ELF-1 (cell line): ENCODE measurements at regions not wholly inside any gene's neighbourhood (a gene's known extent, or its start where the extent isn't known, plus 50 kb on each side); places are given as distances from the start of the nearest gene placed in this dataset.
"Not testable (repeated sequence)": the region's sequence is repeated elsewhere in the genome, so short reads cannot be mapped to it uniquely, and the experiment has no call there.

Source experiments
- DNase-seq: peaks from one replicate; pipeline ENCODE4 v3.0.0-alpha.2; 2016; ENCODE audit warnings: low read depth, low spot score

DNA sequence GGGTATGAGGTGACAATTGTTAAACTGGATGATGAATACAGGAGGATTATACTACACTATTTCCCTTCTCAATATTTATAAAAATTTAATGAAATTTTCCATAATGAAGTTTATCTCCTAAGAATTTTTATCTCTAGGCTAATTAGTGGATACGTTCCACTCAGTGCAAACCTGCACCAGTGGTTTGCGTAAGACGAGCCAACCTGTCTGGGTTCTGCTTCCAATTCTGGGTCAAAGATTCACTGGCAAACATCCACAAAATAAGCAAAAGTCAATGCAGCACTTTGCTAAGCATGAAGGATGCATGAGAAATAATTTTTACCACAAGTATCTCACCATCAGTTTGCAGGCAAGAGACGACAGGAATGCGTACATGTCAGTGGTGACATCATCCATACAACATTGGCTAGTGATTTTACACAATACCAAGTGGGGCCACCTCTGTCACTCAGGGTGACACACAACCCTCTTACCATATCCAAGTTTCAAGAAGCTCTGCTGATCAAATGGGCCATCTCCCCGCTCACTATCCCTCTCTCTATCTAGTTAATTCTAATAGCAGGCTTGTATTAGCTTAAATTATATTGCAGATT is 51.7 kb downstream of the FAM50B start:
- DNase-seq, result no peak

DNA sequence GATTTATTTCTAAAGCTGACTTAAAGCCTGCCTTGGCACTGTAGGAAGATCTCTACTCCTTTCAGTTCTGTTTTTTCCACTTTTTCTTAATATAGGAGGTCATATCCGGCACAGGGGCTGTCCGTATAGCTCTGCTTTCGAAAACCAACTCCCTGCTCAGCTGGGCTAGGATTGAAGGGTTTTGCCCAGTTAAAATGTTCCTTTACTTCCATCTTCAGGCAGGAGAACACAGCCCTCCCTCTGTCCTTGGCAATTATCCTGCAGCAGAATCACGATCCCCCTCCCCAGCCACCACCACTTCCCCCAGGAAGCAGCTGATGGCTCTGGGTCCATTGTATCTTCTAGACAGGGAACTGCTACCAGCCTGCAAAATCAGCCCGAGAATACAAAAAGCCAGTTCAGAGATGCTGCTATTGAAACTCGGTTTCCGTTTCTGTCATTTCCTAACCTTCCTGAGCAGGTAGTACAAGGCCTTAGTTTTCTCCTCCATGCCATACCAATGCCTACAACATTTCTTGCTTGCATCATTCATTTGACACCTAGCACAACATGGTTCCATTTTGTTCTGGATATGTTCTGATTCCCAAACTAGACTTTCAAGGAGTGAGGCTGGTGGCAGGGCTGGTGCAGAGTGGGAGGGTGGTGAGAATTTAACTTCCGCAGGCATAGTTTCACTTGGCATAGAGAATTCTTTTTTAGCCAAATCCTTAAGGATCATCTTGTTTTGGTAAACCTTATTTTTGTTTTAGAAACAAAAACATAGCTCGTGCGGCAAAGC is 53.9 kb downstream of the FAM50B start:
- DNase-seq, result no peak

DNA sequence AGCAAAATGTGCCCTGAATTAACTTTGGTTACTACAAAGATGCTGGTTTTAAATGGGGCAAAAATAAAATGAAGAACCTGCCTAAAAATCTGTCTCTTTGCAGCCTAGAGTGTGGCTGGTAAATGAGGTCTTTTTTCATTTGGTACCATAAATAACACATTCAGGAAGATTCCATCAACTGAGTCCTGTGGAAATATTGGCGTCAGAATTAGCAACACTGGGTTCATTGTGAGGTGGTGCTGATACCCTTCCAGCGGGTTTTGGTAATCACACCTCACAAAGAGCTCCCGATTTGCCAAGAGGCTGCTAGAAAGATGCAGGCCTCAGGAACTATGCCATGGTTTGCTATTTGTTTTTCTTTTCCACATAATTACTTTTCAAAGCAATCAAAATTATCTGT is 55.3 kb downstream of the FAM50B start:
- DNase-seq, result no peak

DNA sequence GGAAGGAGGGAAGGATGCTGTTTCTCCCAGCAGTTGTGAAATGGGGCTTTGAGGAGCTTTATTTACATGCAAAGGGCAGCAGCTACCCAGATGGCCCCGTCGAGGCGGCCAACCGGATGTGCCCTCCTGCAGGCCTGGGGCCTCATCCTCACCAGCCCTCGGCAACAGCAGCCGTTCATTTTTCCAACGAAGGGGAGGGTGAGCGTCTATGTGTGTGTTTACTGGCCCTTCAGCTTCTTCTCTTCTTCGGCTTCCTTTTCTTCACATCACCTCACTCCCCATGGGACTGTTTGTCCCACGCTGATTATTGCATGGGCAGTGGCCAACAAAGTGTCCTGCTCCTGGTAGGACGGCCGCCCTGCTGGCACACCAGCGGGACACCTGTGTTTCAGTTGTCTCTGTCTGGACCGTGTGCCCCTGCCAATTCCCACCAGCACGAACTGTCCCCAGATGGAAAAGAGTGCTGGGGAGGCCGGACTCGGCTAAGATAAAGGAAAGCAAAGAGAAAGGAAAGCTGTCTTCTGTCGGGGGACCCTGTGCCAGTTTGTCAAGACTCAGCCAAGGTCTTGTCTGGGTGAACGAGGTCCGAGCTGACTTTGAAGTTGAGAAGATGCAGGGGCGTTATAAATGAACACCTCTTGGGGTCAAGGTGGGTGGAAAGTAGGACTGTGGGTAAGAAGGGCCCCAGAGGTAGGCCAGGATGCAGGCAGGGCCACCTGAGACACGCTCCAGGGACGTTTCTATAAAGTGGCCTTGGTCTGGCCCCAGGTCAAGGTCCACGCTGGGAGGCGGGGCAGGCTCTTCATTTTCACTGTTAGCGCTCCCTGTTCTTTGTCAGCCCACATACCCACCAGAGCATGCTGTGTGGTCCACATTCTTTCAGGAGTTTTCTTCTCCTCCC is 57.0 kb downstream of the FAM50B start:
- peak; percentile 51 for DNase-seq

DNA sequence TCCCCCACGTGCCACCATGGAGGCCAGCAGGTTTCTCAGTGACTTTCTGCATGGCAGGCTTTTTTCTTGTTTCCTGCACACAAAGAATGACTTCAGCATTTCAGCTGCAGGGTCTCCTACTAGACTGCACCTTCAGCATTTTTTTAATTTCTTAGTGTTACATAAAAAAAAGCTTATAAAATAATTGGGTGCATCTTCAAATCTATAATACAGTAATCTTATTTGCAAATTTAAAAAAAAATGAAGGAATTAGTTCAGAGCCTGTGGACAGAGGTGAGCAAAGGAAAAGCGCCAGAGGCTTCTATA is 57.6 kb downstream of the FAM50B start:
- DNase-seq, result no peak

DNA sequence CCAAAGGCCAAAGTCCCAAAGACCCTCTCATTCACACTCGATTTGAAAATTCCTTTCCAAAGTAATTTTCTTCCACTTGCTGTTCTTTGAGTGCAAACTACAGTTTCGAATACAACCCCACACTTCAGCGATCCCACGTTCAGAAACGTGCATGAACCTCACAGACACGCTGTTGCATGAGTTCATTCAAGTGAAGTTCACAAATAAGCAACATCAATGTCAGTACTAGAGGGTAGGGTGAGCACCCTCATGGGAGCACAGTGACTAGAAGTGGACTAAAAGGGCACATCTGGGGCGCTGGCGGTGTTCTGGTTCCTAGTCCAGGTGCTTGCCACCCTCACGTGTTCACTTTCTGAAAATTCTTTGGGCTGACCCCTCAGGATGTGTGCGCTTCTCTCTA is 59.0 kb downstream of the FAM50B start:
- DNase-seq, result no peak

DNA sequence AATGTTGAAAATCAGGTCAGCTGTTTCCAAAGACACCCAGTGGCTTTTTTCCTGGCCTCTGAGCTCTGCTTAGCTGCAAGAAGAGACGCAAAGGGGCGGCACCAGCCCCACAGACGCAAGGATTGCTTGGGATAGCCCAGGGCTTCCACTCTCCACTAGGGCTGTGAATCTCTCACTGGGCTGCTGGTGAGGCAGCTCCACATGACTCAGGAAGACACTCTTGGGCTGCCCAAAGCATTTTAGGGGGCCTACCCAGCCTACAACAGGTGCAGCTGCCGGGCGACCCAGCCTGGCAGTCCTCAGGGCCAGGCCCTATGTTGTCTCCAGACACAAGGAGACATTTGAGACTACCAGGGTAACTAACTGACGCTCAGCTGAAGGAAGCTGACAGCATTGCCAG is 59.8 kb downstream of the FAM50B start:
- DNase-seq, result no peak

DNA sequence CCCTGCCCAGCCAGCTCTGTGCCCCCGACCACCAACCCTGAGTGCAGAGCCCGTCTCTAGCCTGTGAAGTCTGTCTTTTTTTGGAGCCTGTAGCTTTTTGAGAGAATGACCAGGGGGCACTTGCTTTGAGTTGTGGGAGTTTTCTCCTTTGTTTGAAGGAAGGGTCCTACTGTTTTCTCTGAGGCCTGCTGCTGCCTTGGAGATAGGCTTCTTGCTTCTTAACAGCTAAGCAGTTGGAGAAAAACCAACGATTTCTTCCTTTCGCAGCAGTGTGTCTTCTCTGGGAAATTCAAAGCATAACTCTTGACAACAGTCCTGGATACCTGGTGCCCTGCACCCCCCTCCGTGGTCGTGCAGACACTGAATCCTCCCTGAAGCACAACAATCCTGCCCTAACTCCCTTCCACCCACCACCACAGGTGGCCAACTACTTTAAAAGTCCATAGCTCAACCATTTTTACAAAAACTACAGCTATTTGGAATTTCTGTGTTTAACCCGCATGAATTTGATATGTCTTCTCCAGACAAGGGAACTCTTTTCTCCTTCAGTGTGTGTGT is 61.0 kb downstream of the FAM50B start:
- DNase-seq, result peak; percentile 37

DNA sequence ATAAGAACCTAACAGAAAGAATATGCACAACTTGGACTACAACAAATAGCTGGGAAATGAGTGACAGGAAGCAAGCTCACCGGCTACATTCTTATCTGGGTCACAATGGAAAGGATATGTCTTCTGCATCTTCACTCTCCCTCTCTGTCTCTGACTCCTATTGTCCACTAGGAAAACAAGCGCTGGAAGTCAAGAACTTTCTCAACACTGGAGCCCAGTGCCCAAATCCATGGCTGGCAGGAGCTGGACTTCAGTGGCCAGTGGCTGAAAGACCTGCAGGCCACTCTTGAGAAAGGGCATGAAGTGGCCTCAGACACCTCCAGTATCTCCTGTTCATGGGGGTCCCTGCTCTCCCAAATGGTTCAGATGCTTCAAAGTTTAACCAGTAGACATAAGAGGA is 62.0 kb downstream of the FAM50B start:
- DNase-seq, result no peak

DNA sequence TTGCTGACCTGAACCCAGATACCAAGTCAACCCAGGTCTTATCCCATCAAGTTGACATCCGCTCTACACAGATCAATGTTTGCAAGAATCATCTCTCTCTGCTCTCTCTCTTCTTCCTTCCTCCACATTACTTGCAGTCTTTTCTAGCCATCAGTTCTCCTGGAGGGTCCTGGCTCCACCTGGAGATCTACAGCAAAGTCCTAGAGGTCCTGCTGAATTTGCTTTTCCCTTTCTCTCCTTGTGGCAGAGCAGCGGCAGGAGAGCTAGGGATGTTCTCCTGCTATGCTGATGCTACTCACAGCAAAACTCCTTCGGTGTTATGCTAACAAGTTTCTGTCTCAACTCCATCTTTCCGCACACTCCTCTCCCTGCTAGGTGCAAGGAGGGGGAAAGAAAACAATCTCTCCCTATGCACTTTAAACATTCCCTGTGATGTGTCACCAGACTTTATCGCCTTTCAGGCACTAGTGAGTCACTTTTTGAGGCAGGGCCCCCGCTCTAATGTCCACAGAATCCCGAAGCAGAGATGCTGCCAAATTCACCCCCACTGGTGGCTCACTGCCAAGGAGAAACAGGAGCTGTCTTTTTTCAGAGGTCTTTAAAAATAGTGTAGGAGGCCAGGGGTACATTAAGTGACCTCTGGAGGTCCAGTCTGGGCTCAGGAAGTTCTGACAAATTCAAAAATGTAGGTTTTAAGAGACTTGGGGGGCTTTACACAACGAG is 62.6 kb downstream of the FAM50B start:
- no peak for DNase-seq

DNA sequence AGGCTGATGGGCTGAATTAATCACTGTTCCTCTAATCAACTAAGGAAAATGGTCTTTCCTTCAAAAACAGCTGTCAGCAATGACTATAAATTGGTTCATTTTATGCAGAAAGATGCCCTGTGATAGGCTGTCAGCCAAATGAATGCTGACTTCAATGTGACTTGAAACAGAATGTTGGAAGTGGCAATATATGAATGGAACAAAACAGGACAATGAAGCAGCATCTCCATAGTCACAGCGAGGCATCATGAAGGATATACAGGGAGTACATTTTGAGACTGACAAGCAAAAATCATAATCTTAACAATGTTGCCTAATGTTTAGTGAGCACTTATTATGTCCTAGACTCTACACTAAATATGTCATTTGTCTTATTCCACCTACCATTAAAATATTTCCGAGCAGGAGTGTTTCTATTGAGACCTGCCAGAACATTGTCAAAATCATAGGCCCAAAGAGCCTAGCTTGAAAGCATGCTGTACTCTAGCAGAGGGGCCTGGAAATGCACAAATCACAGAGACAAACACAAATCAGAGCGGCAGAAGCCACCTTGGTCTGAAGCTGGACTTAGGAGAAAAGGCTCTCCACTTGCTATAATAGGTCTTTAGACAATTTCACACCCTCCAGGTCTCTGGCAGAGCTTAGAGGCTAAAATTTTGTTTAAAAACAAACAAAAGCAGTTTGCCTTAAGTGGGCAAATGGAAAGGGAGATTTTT is 63.3 kb downstream of the FAM50B start:
- no peak for DNase-seq

DNA sequence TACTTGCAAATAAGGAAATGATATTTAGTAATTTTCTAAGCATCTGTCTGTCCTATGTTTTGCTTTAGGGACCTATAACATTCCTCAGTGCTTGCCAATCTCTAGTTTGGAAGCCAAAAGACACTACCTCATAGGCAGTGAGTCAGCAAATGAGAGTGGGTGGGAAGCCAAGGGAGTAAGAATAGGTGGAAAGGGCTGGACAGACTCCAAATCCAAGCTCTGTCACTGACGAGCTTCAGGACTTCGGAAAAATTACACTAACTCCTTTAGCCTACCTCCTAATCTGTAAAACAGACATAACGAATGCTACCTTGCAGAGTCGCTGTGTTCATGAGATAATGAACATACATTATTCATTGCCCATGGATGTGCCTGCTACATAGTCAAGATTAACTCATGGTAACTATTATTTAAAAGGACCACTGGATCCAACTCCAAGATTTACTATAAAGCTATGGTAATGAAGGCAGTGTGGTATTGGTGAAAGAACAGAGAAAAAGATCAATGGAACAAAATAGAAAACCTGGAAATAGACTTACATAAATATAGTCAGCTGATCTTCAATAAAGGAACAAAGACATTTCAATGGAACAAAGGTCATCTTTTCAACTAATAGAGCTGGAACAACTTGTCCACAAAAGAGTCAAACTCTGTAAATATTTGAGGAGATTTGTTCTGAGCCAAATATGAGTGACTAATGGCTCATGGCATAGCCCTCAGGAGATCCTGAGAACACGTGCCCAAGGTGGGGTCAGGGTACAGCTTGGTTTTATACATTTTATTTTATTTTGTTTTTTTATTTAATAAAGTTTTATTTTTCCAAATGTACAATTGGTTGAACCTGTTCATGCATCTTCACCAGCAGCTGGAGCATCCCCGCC is 64.1 kb downstream of the FAM50B start:
- no peak for DNase-seq

DNA sequence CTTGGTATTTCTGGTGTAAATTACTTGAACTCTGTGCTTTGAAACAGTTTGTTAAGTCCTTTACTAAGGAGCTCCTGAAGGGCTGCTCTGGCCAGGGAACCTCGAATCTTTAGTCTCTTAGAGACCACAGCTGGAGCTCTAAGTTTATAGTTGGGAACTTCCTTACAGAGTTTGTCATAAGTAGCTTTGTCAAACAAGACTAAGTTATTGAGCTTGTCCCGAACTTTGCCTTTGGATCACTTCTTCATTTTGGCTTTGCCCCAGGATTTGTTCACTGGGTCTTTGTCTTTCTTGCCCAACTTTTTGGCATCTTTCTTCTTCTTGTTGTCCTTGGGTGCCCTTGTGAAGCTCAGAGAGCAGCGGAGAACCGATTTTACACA is 64.8 kb downstream of the FAM50B start:
- DNase-seq, result no peak

DNA sequence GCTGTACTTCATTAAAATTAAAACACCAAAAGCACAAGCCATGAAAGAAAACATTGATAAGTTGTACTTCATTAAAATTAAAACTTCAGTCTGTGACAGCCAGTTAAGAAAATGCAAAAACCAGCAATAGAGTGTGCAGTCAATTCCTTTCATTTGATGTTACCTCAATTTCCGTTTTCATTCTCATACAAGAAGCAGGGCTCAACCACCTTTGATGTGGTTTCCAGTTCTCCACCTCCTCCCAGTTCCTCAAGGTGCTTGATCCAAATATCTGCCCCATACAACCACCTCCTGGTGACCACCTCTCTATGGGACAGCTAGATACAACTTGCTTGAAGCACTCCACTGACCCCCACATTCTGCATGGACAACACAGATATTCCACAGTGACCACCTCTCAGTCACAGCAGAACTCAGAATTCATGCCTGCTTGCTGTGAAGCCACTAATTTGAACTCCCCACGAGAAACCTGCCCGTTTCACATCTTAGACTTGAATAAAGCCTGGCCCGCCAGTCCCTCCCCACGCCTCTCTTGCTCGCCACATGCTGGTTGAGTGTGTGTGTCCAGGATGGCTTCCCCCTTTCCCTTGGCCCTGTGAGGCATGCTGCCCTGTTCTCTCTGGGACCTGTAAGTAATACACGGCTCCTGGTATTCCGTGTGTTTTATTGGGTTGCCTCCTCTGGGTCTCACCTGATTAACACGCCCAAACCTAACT is 66.1 kb downstream of the FAM50B start:
- DNase-seq, result no peak

DNA sequence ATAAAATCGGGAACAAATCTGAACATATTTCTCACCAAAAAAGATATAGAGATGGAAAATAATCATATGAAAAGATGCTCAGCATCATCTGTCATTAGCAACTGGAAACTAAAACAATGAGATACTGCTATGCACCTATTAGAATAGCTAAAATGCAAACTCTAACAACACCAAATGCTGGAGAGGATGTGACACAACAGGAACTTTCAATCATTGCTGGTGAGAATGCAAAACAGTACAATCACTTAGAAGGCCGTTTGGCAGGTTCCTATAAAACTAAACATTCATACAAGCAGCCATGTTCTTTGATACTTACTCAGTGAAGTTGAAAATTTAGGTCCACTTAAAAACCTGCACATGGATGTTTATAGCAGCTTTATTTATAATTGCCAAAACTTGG is 67.0 kb downstream of the FAM50B start:
- DNase-seq, result no peak

DNA sequence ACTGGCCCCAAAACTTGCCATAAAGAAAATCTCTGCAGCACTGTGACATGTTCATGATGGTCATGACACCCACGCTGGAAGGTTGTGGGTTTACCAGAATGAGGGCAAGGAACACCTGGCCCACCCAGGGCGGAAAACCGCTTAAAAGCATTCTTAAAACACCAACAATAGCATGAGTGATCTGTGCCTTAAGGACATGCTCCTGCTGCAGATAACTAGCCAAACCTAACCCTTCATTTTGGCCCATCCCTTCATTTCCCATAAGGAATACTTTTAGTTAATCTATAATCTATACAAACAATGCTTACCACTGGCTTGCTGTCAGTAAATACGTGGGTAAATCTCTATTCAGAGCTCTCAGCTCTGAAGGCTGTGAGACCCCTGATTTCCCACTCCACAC is 67.6 kb downstream of the FAM50B start:
- not testable (repeated sequence) for DNase-seq

DNA sequence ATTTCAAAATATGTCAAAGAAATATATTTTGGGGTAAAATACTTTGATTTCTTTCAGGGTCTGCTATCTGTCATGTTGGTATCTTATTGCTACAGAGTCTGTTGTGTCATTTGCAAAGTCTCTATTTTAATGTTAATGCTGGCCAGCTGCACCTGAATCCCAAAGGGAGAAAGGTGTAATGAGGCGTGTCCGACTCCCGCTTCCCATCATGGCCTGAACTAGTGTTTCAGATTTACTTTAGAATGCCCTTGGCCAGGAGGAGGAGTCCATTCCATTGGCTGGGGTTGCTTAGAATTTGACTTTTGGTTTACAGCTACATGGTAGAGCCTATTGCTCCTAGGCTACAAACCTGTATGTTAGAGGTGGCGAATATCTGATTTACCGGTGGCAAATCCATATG is 69.3 kb downstream of the FAM50B start:
- no peak for DNase-seq

DNA sequence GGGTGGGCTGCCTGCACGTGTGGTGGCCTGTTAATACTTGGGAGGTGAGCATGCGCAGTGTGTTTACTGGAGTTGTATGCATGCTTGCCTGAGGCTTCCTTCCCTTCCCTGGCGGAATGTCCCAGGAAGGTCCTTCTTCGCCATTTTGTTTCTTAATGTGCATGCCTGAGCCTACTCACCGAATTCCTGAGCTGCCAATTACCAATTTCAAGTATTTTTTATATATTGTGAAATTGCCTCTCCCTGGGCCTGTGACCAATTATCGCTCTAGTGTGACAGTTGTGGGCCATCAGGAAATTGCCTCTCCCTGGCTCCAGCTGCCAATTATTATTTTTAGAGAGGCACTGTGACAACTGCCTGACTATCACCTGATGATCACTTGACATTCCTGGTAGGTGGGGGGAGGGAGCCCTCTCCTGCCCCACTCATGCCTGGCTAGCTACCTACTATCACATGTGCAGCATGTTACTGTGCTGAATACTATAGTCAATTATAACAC is 70.0 kb downstream of the FAM50B start:
- peak; percentile 44 for DNase-seq

DNA sequence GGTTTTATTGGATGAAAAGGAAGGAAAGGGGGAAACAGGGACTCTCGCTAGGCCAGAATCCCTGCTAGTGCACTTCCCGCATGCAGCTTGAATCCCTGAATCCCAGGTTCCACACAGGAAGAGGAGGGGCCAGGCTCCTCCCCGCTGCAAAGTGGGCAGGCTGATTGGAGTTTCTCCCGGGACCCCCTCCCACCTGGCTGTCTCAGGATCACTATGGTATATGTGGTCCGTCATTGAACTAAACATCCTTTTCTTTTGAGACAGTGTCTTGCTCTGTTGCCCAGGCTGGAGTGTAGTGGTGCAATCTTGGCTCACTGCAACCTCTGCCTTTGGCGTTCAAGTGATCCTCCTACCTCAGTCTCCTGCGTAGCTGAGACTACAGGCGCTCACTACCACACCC is 70.7 kb downstream of the FAM50B start:
- DNase-seq, result no peak
